GM23248 (cell line): ENCODE measurements at regions not wholly inside any gene's neighbourhood (a gene's known extent, or its start where the extent isn't known, plus 50 kb on each side); places are given as distances from the start of the nearest gene placed in this dataset.
"Not testable (repeated sequence)": the region's sequence is repeated elsewhere in the genome, so short reads cannot be mapped to it uniquely, and the experiment has no call there.

Source experiments
- DNase-seq: peaks from one replicate; pipeline ENCODE4 v3.0.0-alpha.2; 2015
- H2AFZ ChIP-seq: fragments of 200-600 bp; sonication (generic); 2 replicates; pipeline ENCODE4 v1.6.1; 2016; ENCODE audit warnings: antibody characterized with exemption
- H3F3A ChIP-seq: fragments of 200-600 bp; sonication (generic); 2 replicates; pipeline ENCODE4 v1.6.1; 2016; ENCODE audit warnings: mild to moderate bottlenecking, antibody characterized with exemption, mixed run types; ENCODE audit not compliant: insufficient read depth
- H3K27ac ChIP-seq: fragments of 200-600 bp; sonication (generic); 2 replicates; pipeline ENCODE4 v1.5.1; 2016; ENCODE audit warnings: mild to moderate bottlenecking
- H3K27me3 ChIP-seq: fragments of 200-600 bp; sonication (generic); replicated peaks from 2 replicates; pipeline ENCODE4 v1.6.1; 2016; ENCODE audit warnings: mild to moderate bottlenecking; ENCODE audit not compliant: insufficient read depth
- H3K36me3 ChIP-seq: fragments of 200-600 bp; sonication (generic); 2 replicates; pipeline ENCODE4 v1.6.1; 2016; ENCODE audit warnings: low read depth, mild to moderate bottlenecking
- H3K4me1 ChIP-seq: fragments of 200-600 bp; sonication (generic); 2 replicates; pipeline ENCODE4 v1.6.1; 2016; ENCODE audit warnings: mild to moderate bottlenecking; ENCODE audit not compliant: insufficient read depth
- H3K4me2 ChIP-seq: fragments of 200-600 bp; sonication (generic); one replicate; pipeline ENCODE4 v1.6.1; 2016; ENCODE audit warnings: mild to moderate bottlenecking; ENCODE audit not compliant: unreplicated experiment
- H3K4me3 ChIP-seq: fragments of 200-600 bp; sonication (generic); 2 replicates; pipeline ENCODE4 v1.5.1; 2016; ENCODE audit warnings: mild to moderate bottlenecking
- H3K79me2 ChIP-seq: fragments of 200-600 bp; sonication (generic); 2 replicates; pipeline ENCODE4 v1.6.1; 2016; ENCODE audit warnings: mild to moderate bottlenecking; ENCODE audit not compliant: insufficient read depth
- H3K9ac ChIP-seq: fragments of 200-600 bp; sonication (generic); 2 replicates; pipeline ENCODE4 v1.6.1; 2016; ENCODE audit warnings: mild to moderate bottlenecking
- H3K9me2 ChIP-seq: fragments of 200-600 bp; sonication (generic); 2 replicates; pipeline ENCODE4 v1.6.1; 2016; ENCODE audit warnings: mixed run types, mild to moderate bottlenecking, moderate library complexity; ENCODE audit not compliant: insufficient read depth
- H3K9me3 ChIP-seq: fragments of 200-600 bp; sonication (generic); one replicate; pipeline ENCODE4 v1.6.1; 2017; ENCODE audit warnings: low read depth
- H4K20me1 ChIP-seq: fragments of 200-600 bp; sonication (generic); 2 replicates; pipeline ENCODE4 v1.6.0; 2016; ENCODE audit not compliant: insufficient read depth
- EZH2 ChIP-seq: fragments of 200-600 bp; sonication (generic); IDR thresholded peaks from 2 replicates; pipeline ENCODE4 v1.6.1; 2018; ENCODE audit warnings: antibody characterized with exemption, mild to moderate bottlenecking; ENCODE audit not compliant: insufficient read depth, poor library complexity, severe bottlenecking
- EZH2phosphoT487 ChIP-seq: fragments of 200-600 bp; sonication (generic); IDR thresholded peaks from 2 replicates; pipeline ENCODE4 v1.6.1; 2018; ENCODE audit warnings: antibody characterized with exemption, moderate library complexity, mild to moderate bottlenecking, low read depth; ENCODE audit not compliant: insufficient read depth
- WGBS, 2 experiments: methylation state at CpG; one replicate each; pipeline ENCODE4 v1.1.6; 2015 to 2017; ENCODE audit warnings: low lambda C conversion rate in 2 of 2, low coverage in 1 of 2; ENCODE audit errors: missing lambda C conversion rate in 2 of 2; 5-methylcytosine and 5-hydroxymethylcytosine counted together
- in situ Hi-C: fragments of 300-500 bp; cut with MboI; formaldehyde crosslinking; loops from 2 replicates; pipeline ENCODE4 v1.15.0; 2020

GRCh38 chr9:6109571-6109970, 94.1 kb upstream of the RANBP6 start:
- TF ChIP-seq EZH2phosphoT487: no peak
- no peak for TF ChIP-seq EZH2
- Histone ChIP-seq H3K4me2 (no peak overlapping the region), H3K36me3 (no peaks in the 10 kb centered on the region), H3K4me3 (no peak overlapping the region), H3K4me1 (peaks cover 27% of the 10 kb centered on the region), H3K79me2 (no peaks in the 10 kb centered on the region), H3K27ac (no peak overlapping the region), H3F3A (peaks cover 29% of the 10 kb centered on the region), H4K20me1 (no peaks in the 10 kb centered on the region), H3K27me3 (no peaks in the 10 kb centered on the region), H3K9me2 (no peaks in the 10 kb centered on the region), H2AFZ (no peak overlapping the region), H3K9ac (no peak overlapping the region), H3K9me3 (no peaks in the 10 kb centered on the region)
- in situ Hi-C loops: no loop called here
- peak; percentile 34 for DNase-seq

GRCh38 chr9:6106711-6107339, 91.4 kb upstream of the RANBP6 start:
- in situ Hi-C loops: no loop called here

DNA sequence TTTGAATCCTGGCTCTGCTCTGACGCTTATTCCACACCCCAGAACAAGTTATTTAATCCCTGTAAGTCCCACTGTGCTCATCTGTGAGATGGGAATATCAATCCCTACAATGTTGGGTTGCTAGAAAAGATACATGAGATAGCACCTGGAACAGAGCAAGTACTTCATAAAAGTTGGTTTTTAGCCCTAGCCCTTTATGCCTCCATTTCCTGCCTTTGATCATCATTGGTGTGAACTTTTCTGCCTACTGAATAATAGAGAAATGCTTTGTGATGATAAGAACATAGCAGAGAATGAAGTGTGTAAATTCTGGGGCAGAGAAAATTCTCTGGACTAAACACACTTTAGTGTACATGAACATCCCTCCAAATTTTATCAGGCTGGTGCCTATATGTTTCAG, 90.3 kb upstream of the RANBP6 start:
- Histone ChIP-seq H3K9ac (no peak overlapping the region), H3K27me3 (no peaks in the 10 kb centered on the region), H3F3A (peaks cover 44% of the 10 kb centered on the region), H3K27ac (no peak overlapping the region), H3K4me3 (no peak overlapping the region), H3K4me2 (no peak overlapping the region), H3K79me2 (no peaks in the 10 kb centered on the region), H3K9me3 (no peaks in the 10 kb centered on the region), H3K4me1 (peaks cover 41% of the 10 kb centered on the region), H2AFZ (no peak overlapping the region), H3K36me3 (no peaks in the 10 kb centered on the region), H3K9me2 (no peaks in the 10 kb centered on the region), H4K20me1 (no peaks in the 10 kb centered on the region)
- no peak for DNase-seq
- WGBS, 2 experiments: 97 to 100% methylated on average over 1 of the region's 1 CpG
- TF ChIP-seq EZH2 (no peak), EZH2phosphoT487 (no peak)
- in situ Hi-C loops: no loop called here

More at GRCh38 chr9:6106711-6107339, 91.4 kb upstream of the RANBP6 start:
- Histone ChIP-seq H3K4me1 (peaks cover 39% of the 10 kb centered on the region), H3K4me3 (no peak overlapping the region), H3K36me3 (no peaks in the 10 kb centered on the region), H3K9ac (peak overlapping the region; percentile 49), H3K79me2 (no peaks in the 10 kb centered on the region), H4K20me1 (no peaks in the 10 kb centered on the region), H3F3A (peaks cover 41% of the 10 kb centered on the region), H3K9me3 (no peaks in the 10 kb centered on the region), H3K27ac (peak overlapping the region; percentile 55), H2AFZ (peak overlapping the region; percentile 51), H3K4me2 (peak overlapping the region; percentile 44), H3K9me2 (no peaks in the 10 kb centered on the region), H3K27me3 (no peaks in the 10 kb centered on the region)
- 0 to 11% methylated on average over 2 of the region's 2 CpGs for WGBS, 2 experiments
- TF ChIP-seq EZH2phosphoT487: no peak
- TF ChIP-seq EZH2: no peak
- peak; percentile 71 for DNase-seq

GRCh38 chr9:6104406-6104805, 89.0 kb upstream of the RANBP6 start:
- not testable (repeated sequence) for DNase-seq
- 98% methylated on average over 3 of the region's 3 CpGs for WGBS, 2 experiments

DNA sequence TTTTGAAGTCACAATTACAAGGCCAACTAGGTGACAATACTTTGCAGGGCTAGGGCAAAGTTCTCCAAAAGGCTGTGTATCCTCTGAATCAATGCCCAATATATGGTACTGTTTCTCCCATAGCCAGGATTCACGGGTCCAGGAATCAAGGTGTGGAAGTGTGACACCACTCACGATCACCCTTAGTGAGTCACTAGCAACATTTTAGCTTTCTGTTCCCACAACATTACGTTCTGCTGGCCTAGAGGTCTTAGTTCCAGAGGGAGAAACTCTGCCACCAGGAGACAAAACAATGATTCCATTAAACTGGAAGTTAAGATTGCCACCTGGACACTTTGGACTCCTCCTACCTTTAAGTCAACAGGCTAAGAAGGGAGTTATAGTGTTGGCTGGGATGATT, 88.5 kb upstream of the RANBP6 start:
- in situ Hi-C loops, H4K20me1 ChIP-seq, H3K27me3 ChIP-seq, H3K4me3 ChIP-seq, H3K79me2 ChIP-seq, H3K9me3 ChIP-seq, H3K27ac ChIP-seq, H3K4me2 ChIP-seq, H3K9me2 ChIP-seq, H2AFZ ChIP-seq, H3K9ac ChIP-seq, DNase-seq, H3K36me3 ChIP-seq: not testable (repeated sequence)
- H3K4me1 ChIP-seq: peaks cover 36% of the 10 kb centered on the region
- 81 to 86% methylated on average over 3 of the region's 3 CpGs for WGBS, 2 experiments
- peaks cover 35% of the 10 kb centered on the region for H3F3A ChIP-seq

More at GRCh38 chr9:6104406-6104805, 89.0 kb upstream of the RANBP6 start:
- H3K27ac ChIP-seq, H3K4me2 ChIP-seq, H3K79me2 ChIP-seq, H3K9me2 ChIP-seq, H3K4me3 ChIP-seq, in situ Hi-C loops, H3K27me3 ChIP-seq, H3K9ac ChIP-seq, H3K36me3 ChIP-seq, H2AFZ ChIP-seq, H3K9me3 ChIP-seq, H4K20me1 ChIP-seq: not testable (repeated sequence)
- peaks cover 36% of the 10 kb centered on the region for H3F3A ChIP-seq
- peaks cover 33% of the 10 kb centered on the region for H3K4me1 ChIP-seq

DNA sequence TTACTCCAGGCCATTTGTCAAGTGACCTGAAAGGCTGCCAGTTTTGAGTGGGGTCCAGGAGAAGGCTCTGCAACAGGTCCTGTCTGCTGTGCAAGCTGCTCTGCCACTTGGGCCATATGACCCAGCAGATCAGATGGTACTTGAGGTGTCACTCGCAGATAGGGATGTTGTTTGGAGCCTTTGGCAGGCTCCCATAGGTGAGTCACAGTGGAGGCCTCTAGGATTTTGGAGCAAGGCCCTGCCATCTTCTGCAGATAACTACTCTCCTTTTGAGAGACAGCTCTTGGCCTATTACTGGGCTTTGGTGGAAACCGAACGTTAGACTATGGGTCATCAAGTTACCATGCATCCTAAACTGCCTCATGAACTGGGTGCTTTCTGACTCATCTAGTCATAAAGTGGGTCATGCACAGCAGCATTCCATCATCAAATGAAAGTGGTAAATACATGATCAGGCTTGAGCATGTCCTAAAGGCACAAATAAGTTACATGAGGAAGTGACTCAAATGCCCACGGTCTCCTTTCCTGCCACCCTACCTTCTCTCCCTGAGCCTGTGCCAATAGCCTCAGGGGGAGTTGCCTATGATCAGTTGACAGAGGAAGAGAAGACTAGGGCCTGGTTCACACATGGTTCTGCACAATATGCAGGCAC, 87.0 kb upstream of the RANBP6 start:
- H3K79me2 ChIP-seq, H3K27me3 ChIP-seq, H3K9me2 ChIP-seq, H3K4me3 ChIP-seq, H4K20me1 ChIP-seq, in situ Hi-C loops, H3K36me3 ChIP-seq, H2AFZ ChIP-seq, H3K9me3 ChIP-seq, H3K9ac ChIP-seq: not testable (repeated sequence)
- 2 to 5% methylated on average over 4 of the region's 4 CpGs for WGBS, 2 experiments
- DNase-seq: peak; percentile 84
- Histone ChIP-seq H3K4me1 (peaks cover 51% of the 10 kb centered on the region), H3K4me2 (peak overlapping the region; percentile 24), H3K27ac (peak overlapping the region; percentile 41), H3F3A (peaks cover 46% of the 10 kb centered on the region)

- DNase-seq, H3K9me3 ChIP-seq, in situ Hi-C loops, H3K9me2 ChIP-seq, H3K79me2 ChIP-seq, H3K27me3 ChIP-seq, H3K4me3 ChIP-seq, H2AFZ ChIP-seq, H3K27ac ChIP-seq, H3K9ac ChIP-seq, H3K4me2 ChIP-seq, H4K20me1 ChIP-seq, H3K36me3 ChIP-seq: not testable (repeated sequence)
- 84 to 92% methylated on average over 1 of the region's 1 CpG for WGBS, 2 experiments
- Histone ChIP-seq H3F3A (peaks cover 47% of the 10 kb centered on the region), H3K4me1 (peaks cover 52% of the 10 kb centered on the region)
Measured at GRCh38 chr9:6101725-6102124, 86.3 kb upstream of the RANBP6 start.
